ENCODE measurements at regions not wholly inside any gene's neighbourhood (a gene's known extent, or its start where the extent isn't known, plus 50 kb on each side); places are given as distances from the start of the nearest gene placed in this dataset.
"Not testable (repeated sequence)": the region's sequence is repeated elsewhere in the genome, so short reads cannot be mapped to it uniquely, and the experiment has no call there.

DNA sequence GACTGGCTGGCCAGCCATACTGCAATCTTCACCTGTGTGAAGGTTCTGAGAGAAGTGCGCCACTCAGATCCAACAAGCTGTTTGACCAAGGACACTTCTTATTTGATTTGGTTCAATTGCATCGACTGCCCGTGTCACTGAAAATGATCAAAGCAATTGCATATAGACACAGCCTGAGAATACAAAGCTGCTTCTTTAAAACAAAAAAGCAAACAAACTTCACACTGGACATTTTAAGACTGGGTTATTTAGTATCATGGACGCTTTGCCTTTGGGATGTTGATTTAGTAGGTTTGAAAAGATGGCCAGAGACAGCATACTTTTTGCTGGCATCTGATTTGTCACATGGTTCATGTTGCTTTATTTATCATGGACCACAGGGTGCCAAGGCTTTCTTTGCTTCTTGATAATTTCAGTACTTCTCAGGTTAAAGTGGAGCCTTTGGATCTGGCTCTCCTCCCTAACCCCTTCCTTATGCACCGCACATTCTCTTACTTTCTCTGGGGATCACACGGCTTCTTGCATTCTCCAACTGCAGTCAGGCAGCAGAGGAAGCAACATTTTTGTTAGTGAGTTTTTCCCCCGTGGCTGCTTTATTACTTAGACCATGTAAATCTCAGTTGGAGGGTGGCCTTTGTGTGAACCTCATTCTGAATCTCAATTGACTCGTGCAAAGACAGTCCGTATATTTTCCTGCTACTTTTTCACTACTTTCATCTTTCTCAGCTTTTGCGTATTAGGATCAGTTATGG lies 151.0 kb downstream of the CD47 start:
- no peak for DNase-seq

DNA sequence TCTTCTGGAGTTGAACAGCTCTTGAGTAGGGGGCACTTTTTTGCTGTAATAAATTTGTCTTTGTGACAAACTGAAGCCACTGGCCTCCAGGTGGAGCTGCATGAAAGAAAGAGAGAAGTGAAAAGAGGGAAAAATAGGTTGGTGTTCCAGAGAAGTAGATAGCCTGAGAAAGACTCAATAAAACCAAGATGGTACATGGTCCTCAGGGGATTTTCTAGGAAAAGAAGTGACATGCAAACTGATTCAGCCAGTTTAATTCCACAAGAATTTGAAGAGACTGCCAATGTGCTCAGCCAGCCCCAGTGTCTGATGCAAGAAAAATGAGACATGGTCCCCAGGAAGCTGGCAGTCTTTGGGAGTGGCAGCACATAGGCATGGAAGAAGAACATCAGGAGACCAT lies 152.7 kb downstream of the CD47 start:
- peak; percentile 36 for DNase-seq

DNA sequence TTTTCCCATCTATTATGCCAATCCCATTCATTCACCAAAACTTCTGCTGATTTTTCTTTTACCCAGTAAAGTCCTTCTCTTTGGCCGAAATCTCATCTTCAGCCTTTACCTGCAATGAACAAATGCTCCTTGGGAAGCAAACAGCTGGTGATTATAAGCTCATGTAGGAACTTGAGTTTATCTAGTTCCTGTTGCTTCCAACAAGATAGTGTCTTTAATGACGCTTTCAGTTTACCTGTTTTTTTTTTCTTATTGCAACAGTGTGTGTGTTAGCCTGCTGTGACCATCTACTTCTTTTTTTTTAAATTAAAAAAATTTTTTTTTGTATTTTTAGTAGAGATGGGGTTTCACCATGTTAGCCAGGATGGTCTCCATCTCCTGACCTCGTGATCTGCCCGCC lies 156.0 kb downstream of the CD47 start:
- DNase-seq, result no peak

DNA sequence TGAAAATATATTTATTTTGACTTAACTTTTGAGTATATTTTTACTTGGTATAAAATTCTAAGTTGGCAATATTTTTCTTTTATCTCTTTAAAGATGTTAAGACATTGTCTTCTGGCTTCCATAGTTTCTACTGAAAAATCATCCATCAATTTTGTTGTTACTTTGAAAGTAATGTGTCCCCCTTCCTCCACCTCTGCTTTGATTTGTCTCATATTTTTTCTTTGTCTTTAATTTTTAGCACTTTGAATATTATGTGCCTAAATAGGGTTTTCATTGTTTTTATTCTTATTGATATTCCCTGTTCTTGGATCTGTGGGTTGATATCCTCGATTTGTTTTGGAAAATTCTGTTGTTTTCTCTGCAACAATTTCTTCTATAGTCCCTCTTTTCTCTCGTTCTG lies 157.4 kb downstream of the CD47 start:
- no peak for DNase-seq

DNA sequence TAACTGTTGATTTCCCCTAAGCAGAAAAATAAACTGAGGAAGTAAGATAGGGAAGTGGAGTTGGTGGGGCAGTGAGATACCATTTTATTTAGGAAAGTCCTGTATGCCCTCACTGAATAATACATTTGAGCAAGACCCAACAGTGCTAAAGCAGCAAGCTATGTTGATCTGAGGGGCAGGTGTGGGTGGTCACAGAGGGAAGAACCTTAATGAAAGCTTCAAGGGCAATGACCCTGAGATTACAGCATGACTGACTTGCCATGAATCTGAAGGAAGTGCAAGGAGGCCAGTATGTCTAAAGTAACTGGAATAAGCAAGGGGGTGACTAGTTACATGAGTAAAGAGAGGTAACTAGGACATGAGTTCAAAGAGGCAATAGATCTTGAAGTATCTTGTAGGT lies 159.5 kb downstream of the CD47 start:
- DNase-seq, result no peak

DNA sequence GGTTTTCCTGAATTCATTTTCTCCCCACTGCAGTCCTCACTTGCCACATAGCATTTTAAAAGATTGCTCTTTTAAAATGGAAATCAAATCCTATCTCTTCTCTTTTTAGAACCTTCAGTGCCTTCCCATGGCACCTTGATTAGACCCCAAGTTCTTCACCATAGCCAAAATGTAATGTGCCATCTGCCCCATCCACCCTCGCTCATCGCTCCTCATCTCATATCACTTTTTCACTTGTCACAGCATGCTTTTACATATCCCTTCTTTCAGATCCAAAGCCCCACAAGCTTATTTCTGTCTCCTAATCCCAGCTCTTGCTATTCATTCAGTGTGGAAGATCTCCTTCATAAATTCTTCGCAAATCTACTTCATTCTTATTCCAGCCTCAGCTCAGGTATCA lies 161.7 kb downstream of the CD47 start:
- no peak for DNase-seq

DNA sequence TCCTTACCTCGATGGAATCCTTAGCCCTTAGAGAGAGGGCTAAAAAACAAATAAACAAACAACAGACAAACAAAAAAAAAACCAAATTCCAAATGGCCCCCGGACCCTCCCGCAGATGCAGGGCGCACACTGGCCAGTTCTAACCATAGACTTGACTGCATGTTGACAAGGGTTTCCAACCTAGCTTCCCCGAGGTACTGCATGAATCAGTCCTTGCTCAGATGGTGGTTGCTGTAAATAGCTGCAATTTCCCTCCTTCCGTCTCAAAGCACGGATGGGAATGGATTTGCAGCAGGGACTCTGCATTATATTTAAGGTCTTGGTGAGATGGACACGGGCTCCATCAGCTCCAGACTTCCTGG lies 162.8 kb downstream of the CD47 start:
- DNase-seq, result no peak

DNA sequence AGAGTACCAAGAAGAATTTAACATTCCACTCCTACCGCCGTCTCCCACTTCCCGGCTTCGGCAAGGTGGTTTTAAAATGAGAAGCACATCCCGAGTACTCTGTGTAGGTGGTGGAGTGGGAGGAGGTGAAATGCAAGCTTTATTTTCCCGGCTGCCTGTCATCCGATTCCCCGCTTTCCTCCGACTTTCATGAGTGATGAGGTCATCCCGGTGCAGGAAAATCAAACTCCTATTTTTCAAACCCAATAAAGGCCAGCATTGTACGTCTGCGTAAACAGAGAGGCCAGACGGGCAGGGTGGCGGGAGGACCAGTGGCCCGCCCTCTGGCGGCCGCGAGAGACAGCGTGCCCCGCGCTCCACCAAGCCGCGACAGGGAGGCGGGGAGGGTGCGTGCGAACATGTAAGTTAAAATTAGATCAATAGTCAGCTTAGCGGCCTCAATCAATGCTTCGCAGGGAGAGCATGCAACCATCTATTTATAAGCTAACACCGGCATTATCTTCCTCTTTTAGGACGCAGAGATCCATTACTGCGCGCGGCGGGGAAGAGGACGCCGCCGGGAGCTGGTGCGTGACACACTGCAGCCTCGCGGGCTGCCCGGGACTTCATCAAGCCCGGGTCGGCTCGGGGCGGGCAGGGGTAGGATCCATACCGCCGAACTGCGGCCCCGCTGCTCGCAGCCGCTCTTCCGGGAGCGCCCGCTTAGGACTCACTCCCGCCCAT lies 163.3 kb downstream of the CD47 start:
- DNase-seq, result peak; percentile 58

DNA sequence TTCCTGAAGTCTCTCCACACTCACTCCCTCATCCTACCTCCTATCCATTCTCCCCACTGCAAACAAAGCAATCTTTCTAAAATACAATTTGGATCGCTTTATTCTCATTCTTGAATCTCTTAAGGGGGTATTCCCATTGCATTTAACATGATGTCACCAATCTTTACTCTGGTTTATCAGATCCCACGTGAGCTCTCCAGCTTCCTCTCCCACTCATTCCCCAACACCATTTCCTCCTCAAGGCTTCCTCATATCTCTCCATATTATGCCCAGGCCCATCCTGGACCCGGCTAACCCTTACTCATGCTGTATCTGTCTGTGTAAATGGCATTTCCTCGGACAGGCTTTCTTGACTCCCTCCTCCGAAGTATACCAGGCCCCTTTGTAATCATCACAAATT lies 165.0 kb downstream of the CD47 start:
- DNase-seq, result no peak

DNA sequence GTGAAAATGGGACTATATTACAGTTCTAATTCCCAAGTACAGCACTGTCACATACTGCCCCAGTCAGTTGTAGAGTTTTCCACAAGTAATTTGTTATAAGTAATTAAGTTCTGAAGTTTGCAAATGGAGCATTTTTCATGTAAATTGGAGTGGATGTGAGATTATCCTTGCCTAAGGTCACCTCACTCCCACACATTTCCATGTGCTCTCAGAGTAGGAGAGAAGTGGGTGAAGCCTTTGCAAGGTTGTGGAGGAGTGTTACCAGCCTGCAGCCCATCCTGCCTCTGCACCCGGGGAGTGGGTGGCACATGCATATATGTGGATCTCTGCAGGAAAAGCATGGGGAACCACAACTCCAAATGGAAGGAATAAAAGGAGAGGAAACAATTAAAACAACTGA lies 169.8 kb downstream of the CD47 start:
- DNase-seq, result no peak

DNA sequence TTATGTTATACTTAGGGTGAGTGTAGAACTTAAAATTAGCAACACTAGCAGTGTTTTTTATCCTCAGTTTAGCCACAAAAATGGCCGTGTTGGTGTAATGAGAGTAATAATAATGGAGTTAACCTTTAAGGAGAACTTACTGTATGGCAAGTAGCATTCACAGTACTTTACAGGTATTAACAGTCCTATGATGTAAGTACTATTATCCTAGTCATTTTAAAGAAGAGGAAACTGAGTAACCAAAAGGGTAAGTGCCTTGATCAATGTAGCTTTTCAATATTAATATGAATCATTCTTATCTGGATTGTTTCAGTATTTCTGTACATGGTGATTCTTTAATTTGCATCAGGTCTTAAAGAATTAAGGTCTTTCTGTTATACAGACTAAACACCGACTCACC lies 170.3 kb downstream of the CD47 start:
- no peak for DNase-seq

DNA sequence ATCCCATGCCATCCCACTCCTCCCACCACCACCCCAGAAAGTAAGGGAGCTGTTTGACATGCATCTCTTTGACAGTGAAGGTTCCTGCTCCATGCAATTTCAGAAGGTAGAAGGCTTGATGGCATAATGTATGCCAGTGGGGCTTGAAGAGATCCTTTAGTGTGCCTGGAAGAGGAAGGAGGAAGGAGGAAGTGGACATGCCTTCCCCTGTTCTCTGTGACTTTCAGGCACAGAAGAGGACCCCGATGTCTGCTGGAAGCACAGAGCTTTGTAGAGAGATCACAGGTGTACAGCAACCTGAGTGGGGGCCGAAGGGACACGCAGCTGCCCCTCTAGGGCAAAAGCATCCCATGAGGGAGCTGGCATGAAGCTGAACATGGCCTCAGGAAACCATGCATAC lies 171.6 kb downstream of the CD47 start:
- no peak for DNase-seq

DNA sequence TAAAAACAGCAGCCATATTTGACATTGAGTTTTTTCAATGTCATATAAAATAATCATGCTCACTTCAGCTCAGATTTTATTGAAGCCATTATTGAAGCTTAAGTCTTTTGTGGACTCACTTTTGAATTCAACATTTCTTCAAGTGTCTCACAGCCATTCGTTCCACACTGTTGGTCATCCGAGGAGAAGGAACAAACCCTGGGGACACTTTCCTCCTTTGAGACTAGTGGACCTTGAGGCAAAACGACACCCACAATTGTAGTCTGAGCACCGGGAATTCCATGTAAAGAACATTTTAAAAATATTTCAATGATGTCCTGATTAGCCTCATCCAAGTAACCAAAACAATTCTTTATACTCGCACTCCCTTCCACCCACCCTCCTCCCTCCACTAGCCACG lies 174.7 kb downstream of the CD47 start:
- DNase-seq, result no peak

DNA sequence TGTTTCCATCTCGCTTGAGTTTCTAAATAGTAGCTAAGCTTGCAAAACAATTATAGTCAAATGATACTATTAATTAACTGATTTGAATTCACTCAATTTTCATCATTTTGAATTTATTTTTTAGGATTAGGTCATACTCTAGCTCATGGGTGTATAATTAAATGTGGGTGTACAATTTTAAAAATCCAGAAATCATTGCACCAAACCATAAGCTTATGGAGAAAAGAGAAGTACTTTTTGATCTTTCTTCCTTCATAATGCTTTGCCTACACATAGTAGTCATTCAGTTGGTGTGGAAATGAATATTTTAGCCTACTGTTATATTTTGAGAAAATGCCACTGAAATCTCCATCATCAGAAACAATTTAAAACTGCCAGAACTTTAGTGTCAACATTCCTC lies 175.1 kb downstream of the CD47 start:
- no peak for DNase-seq

DNA sequence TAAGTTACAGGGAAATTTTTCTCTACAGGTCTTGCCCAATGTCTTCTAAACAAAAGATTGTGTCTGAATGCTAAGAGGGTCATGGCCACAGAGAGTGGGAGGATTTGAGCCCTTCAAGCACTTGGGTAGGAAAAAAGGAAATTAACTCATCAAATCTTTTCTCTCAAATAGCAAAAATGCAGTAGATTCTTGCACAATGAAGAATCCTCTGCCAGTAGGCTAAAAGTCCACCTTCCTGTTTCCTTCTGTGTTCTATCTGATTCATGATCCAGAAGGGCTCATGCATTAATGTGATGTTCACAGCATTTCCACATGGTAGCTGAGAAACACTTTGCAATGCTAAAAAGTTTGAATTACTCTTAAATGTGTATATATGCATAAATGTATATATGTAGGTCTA lies 177.1 kb downstream of the CD47 start:
- DNase-seq, result no peak

DNA sequence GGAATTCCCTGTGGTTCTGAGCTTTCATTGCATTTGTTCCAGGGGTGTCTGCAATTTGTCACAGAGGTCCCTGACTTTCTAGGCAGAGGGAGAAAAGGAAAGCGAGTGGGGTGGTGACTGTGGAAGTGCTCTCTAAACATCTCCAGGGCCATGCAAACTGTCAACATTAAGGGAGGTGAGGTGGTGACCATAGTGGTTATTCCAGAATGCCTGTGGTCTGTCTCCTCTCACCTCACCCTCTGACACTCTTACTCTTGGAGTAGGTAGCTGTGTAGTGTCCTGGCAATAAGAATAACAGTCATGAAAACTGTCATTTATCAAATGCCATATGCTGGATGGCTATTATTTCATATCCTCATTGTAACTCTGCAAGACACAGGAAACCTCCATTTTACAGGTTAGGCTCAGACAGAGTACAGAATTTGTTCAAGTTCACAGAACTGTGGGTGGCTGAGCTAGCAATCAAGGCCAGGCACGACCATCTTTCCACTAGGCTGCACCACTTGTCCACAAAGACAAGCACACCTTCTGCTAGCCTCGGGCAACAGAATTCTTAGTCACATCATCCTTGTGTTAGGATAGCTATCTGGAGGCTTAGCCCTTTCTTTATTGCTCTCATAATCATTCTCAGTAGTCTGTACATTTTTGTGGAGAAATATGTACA lies 179.4 kb downstream of the CD47 start:
- DNase-seq, result no peak

DNA sequence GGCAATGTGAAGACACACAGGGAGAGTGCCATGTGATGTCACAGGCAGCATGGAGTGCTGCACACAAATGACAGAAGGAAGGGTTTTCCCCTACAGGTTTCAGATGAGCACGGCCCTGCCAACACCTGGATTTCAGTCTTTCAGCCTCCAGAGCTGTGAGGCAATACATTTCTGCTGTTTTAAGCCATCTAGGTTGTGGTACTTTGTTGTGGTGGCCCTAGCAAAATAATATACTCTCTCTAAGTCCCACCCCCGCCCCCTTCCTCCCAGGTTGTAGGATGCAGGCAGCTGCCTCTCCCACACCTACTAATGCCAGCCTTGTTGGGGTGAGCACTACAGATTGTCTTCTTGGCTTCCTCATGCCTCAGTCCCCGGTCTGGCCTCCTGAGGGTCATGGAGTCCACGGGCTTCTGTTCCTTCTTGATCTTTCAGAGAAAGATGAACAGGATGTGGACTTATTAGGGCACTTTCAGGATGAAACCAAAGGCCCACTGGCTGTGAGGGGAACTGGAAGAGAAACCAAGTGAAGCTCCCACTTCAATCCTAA lies 180.0 kb downstream of the CD47 start:
- no peak for DNase-seq

DNA sequence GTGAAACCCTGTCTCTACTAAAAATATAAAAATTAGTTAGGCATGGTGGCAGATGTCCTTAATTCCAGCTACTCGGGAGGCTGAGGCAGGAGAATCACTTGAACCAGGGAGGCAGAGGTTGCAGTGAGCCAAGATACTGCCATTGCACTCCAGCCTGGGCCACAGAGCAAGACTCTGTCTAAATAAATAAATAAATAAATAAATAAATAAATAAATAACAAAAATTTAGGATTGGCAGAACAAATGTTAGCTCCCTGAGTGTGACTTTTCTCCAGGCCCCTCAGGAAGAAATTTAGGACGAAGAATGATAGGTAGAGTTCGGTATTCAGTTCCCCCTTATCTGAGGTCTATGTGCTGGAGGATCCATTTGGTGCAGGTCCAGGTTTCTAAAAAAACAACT lies 181.2 kb downstream of the CD47 start:
- not testable (repeated sequence) for DNase-seq

DNA sequence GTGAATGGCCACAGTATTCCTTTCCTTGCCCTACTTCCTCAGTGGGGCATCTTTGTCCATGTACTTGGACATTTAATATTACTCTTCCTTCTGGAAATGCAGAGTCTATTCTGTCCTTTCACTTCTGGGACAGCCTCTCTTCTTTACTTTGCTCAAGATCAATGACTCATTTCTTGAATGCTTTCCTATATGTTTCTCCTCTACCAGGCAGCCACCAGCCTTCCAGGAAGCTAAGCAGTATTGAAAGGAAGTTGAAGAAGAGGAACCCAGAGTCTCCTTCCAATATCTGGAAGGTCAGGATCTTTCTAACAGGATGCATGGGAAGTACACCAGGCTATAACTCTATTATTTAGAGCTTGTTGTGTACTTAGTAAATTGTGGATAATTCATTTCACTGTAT lies 182.8 kb downstream of the CD47 start:
- no peak for DNase-seq

DNA sequence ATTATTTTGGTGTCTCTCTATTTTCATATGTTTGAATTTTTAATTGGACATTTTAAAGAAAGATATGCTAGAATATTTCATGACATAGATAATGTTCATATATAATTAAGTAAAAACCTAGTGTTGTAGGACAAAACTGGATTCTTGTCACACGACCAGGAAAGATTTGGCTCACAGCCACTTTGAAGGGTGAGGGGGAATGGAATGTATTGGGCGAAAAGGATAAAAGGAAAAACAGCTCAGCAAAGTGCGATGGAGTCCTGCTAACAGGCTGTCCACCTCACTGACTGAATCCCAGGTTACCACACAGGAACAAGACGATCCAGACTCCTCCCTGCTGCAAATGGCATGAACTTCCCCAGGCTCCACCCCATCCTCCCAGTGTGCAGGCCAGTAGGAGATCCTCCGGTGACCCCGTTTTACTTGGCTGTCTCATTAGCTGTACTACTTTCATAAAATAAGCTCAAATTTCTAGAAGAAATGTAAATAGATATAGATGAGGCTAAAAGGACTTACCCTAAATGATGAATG lies 186.2 kb downstream of the CD47 start:
- no peak for DNase-seq

DNA sequence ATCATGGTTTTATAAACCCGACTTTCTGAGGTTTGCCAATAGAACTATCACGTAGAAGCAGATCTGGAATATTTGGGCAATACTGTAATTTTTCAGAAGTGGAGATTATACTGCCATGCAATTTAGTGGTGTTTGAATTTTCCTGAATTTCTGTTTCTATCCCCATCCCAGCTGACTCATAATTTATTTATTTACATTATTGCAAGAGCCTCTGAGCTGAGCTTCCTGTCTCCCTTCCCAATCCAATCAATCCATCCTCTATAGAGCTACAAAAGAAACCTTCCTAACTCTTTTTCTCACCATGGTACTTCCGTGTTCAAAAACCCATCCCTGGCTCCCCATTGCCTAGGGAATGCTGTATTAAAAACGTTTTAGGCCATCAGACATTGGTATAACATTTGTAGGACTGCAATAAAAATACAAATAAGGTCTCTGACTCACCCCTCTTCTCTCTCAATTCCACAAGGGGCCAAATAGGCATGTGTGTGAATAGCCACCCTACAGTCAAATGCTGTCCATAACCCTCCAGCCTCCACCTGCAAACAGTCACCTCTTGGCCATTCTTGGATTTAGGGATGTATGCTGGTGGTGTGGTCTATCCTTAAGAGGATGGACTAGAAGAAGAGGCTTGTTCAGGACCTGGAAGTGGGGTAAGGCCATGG lies 190.7 kb downstream of the CD47 start:
- DNase-seq, result no peak

DNA sequence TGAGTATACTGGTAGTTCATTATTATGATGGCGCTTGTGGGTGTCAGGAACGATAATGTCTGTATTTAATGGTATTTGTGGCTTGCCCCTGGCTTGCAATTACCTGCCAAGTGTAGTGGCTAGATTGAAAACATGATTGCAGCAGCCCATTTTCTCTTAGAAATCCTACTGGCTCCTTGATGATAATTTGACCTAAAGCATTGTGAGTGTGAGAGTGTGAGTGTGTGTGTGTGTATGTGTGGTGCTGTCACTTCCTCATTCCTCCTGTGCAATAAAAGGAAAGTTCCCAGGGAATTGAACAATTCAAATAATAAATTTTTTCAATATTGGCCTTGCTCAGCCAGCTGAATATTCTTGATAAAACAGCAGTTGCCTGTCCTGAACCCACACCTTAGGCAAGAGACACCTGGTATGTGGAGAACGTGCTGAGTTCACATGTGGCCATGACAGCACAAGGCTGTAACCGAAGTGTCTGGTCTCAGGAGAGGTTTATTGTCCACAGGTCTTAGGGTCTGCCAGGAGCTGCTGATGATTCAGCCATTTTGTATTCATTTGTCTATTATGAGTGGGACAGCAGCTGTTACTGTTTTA lies 193.3 kb downstream of the CD47 start:
- no peak for DNase-seq

DNA sequence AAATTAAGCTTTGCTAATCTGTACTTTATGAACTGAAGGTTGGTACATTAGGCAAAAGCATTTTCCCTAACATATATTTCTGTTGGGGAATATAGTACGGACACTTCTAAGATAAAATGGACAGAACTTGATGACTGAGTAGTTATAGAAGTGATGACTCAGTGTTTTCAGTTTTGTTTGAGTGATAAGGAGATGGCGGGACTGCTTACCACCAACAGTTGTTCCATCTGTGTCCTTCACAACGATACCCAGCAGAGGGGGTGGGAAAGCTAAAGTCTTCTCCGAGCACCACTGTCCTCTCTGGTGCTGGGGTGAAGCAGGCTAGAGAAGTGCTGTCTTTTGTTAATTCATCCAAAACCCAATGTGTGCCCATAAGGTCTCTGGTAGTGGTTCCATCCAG lies 195.8 kb downstream of the CD47 start:
- DNase-seq, result no peak

All from NCI-H446 treated with DMSO at 0.1 percent for 48 hours (cell line).